OCI-LY1 (cell line): ENCODE measurements at regions not wholly inside any gene's neighbourhood (a gene's known extent, or its start where the extent isn't known, plus 50 kb on each side); places are given as distances from the start of the nearest gene placed in this dataset.

Experiments used
- CTCF ChIP-seq: fragments of 200-600 bp; sonication (generic), shearing (Covaris generic); IDR thresholded peaks from 2 replicates; pipeline ENCODE4 v1.5.1; 2017; ENCODE audit warnings: mild to moderate bottlenecking, antibody characterized with exemption, low read length, moderate library complexity, mixed read lengths
- EZH2 ChIP-seq: fragments of 200-600 bp; sonication (generic), shearing (Covaris generic); IDR thresholded peaks from 2 replicates; pipeline ENCODE4 v1.8.0; 2017; ENCODE audit warnings: borderline replicate concordance, mixed run types, mild to moderate bottlenecking, antibody characterized with exemption, low read length, moderate library complexity, mixed read lengths

GRCh38 chr16:51306116-51306515, 155.0 kb upstream of the SALL1 start:
- TF ChIP-seq CTCF (no peak), EZH2 (no peak)
